GM21367 (cell line): ENCODE measurements at regions not wholly inside any gene's neighbourhood (a gene's known extent, or its start where the extent isn't known, plus 50 kb on each side); places are given as distances from the start of the nearest gene placed in this dataset.

Source experiments
- ATAC-seq: cut with Tn5 transposase; IDR thresholded peaks from one replicate; pipeline ENCODE4 v1.9.1; 2021; ENCODE audit not compliant: unreplicated experiment

- no peak for ATAC-seq
Measured at GRCh38 chr9:79280691-79281090, 291.1 kb upstream of the TLE4 start.

DNA sequence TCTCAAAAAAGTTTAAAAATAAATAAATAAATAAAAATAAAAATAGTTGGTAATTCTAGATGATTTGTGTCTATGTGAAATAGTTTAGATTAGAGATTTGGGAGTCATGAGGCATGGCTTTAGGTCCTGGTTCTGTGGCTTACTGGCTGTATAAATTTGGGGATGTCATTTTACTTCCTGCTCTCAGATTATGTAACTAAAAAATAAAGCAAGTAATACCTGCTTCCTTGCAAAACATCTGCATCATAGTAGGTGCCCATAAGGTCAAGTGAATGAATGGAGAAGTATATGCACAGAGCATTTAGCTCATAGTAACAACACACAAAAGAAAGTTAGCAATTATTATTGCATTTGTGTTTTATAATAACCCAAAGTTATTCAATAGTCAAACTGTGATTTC lies 287.7 kb upstream of the TLE4 start:
- ATAC-seq = no peak

GRCh38 chr9:79286992-79287707 lies 284.6 kb upstream of the TLE4 start:
- no peak for ATAC-seq

- ATAC-seq = no peak
Measured at GRCh38 chr9:79287708-79288290, 284.0 kb upstream of the TLE4 start.

- ATAC-seq = no peak
Measured at GRCh38 chr9:79289856-79290255, 281.9 kb upstream of the TLE4 start.

DNA sequence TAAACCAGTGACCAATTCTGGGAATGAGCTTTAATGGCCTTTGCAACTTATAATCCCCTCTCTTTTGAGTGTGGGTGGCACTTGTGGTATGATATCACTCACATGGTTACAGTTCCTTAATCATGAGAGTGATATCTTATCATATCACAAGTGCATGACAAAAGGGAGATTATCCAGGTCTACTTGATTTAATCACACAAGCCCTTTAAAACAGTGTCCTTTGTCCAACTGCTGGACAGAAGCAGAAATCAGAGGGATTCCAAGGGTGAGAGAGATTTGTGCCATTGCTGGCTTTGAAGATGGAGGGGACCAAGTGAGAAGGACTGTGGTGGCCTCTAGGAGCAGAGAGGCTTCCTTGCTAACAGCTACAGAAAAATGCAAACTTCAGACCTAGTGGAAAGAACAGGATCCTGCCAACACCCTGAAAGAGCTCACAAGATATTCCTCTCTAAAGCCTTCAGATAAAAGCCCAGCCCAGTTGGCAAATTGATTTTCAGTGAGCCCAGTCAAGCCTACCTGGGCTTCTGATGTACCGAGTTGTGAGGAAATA lies 279.0 kb upstream of the TLE4 start:
- no peak for ATAC-seq

GRCh38 chr9:79300068-79300467 lies 271.7 kb upstream of the TLE4 start:
- ATAC-seq = no peak

DNA sequence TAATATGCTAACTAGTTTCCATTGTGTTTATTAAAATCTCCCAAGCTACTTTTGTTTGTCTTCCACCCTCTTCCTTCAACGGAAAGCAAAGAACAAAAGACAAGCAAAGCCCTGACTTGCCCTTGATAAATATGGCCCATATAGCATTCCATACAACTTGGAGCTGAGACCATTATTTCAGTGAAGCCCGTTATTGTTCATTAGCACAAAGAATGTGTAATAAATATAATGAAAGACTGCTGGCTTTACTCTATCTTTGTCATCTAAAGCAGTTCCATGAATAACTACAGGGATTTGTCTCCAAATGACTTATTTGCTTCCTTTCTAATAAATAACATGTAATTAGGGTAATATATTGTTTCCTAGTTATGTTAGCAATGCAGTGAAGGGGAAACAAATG lies 270.7 kb upstream of the TLE4 start:
- ATAC-seq = no peak

DNA sequence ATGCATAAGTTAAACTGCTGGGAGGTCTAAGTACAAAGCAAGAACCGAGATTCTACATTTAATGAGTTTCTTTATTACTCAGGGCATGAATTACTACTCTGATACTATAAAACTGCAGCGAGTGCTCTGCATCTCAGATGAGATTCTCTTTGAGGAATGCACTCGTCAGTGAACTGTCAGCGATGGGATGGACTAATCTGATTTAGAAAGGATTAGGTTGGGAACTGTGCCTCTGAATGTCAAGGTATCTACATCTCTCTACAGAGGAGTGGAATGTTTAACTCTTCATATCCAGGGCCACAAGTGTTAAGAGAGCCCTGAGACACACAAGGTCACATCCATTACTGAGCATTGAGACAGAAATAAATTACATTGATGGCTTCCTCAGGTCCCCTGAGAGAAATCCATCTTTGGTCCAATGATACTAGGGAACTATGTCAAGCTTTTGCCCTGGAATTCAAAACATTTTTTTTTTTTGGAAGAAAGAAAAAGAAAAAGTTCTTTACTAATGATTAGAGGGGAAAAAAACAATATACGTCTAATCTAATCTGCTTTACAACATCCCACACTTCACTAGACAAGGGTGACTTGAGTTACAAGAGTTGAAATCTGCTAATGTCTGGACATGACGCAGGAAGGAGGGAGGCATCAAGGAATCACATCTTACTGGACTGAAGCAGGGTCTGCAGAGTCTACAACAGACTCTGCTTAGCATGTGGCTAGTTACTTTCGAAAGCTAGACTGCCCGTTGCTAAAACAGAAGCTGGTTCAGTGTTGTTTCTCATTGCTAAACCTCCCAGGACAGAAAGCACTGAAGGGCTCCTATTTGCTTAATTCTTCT lies 270.0 kb upstream of the TLE4 start:
- no peak for ATAC-seq

DNA sequence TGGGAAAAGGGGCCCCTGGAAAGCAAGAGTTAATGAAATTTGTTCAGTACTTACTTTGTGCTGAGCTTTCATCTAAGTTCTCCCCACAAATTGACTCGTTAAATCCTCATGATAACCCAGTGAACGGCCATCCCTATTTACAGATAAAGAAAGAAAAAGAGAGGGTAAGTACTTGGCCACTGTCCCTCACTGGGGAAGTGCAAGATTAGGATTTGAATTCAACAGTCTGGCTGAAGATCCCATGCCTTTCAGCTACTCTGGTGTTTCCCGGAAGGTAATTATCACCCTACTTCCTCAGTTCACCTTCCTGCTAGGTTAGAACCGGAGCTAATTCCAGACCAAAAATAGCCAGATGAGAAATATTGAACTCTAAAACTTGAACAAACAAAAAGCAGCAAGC lies 269.2 kb upstream of the TLE4 start:
- no peak for ATAC-seq

DNA sequence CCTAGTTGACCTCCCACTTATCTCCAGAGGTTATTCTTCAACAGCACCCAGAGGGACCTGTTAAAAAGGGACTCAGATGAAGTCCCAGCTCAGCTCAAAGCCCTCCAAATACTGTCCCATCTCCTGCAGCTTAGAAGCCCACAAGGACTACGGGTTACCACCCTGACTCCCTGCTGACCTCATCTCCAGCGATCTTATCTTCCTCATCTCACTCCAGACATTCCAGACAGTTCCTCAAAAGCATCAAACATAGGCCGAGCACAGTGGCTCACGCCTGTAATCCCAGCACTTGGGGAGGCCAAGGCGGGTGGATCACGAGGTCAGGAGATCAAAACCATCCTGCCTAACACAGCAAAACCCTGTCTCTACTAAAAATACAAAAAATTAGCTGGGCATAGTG lies 263.8 kb upstream of the TLE4 start:
- no peak for ATAC-seq

GRCh38 chr9:79312686-79313421 lies 258.9 kb upstream of the TLE4 start:
- no peak for ATAC-seq

DNA sequence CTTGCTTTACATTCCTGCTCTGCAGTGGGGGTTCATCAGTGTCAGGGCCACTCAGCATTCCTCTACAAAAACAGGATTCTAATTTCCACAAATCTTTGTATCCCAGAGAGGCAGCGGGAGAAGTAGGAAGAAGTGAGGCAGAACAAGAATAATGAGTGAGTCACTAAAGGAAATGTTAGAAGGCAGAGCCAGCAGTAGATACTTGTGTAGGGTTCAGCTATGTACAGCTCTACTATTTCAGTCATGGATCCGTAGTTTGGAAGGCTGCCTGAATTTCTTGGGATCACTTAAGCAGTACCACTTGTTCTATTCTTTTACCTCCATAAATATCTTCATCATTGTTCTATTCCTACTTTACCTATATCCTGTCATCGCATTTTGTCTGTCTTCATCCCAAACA lies 246.3 kb upstream of the TLE4 start:
- no peak for ATAC-seq

DNA sequence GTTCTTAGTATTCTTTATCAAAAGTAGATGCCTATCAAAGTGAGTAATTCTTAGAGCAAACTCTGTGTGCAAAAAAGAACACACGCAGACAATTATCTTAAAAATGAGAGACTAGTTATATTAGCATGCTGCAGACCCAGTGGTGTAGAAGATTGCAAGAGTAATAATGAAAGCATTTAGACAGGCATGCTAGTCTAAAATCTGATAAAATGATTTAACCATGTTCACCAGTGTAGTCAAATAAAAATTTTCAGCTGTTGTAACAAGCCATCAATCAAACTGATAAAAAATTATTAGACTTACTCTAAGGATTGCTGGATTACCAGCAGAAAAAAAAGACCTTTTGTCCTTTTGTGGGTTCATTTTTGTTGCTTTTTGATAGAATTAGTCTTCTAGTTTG lies 241.9 kb upstream of the TLE4 start:
- no peak for ATAC-seq

DNA sequence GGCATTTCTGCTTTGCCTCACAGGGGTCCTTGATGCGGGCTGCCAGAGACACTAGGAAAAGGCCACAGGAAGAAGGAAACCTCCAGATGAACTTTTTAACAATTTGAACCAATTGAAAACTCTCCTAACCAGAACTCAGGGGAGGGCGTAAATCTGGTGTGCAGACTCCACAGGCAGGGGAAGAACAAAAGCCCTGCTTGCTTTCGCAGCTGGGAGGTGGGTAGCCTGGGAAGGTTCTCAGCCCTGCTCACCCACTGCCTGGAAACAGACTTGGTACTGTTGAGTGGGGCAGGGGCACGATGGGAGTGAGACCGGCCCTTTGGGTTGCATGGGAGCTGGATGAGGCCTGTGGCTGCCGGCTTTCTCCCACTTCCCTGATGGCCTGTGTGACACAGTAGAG lies 237.8 kb upstream of the TLE4 start:
- no peak for ATAC-seq

GRCh38 chr9:79334711-79335110 lies 237.1 kb upstream of the TLE4 start:
- no peak for ATAC-seq

- no peak for ATAC-seq
Measured at GRCh38 chr9:79335987-79336386, 235.8 kb upstream of the TLE4 start.

GRCh38 chr9:79341561-79341960 lies 230.2 kb upstream of the TLE4 start:
- ATAC-seq = no peak

DNA sequence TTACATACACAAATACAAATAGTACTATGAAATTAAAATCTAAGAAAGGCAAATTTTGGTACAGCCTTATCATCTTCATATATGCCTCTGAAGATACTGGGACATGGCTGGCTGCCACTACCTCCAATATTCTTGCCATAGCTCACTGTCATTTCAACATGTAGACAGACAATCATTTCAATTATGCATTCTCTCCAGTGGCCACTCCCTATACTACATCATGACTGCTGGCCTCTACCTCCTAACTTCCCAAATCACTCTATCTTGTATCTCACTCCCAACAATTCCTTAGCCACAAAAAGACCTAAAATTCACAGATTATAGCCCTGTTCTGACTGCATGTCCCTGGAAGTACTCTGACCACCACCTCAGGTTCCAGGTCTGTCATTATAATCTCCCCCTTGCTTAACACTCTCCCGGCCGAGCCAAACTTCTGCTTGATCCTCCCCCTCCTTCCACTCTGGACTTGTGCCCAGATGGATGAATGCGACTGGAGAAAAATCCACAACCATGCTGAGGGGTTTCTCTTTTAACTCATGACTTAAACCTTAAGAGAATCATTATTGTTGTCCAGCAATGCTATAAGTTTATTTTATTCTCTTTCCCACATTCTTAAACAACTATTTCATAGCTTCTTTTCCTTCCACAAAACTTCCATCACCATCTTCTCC lies 225.3 kb upstream of the TLE4 start:
- no peak for ATAC-seq

- ATAC-seq = no peak
Measured at GRCh38 chr9:79352322-79352721, 219.4 kb upstream of the TLE4 start.
